ENCODE measurements at regions not wholly inside any gene's neighbourhood (a gene's known extent, or its start where the extent isn't known, plus 50 kb on each side); places are given as distances from the start of the nearest gene placed in this dataset.

DNA sequence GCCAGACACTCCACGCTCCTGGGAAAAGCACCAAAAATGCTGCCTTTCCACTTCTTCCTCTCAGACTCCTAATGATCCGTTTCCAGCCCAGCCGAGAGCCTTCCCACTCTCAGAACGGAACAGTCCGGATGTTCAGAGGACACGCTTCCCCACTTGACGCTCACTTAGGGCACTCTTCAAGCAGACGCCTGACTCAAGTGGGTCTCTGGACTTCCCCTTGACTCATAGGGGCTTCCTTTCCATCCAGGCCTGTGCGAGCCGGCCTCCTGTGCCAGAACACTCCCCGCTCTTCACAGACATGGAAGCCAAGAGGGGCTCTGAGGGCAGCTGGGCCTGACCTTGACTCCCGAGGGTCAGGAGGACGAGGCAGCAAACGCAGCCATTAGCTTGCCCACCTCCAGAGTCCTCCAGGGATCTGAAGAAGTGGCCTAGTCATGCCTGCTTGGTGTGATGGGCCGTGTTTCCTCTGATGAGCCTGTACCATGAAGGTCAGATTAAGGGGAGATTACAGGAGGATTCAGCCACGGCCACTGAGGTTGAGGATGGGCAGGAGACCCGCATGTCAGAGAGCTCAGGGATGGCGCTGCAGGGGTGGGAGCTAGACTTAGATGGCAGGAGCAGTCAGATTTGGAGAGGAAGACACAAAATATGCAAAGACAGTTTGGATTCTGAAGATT lies 114.7 kb upstream of the TLE3 start:
- DNase-seq (ENCODE audit: low read depth in 6 of 9, low spot score in 9 of 9): no peak
- 90% methylated on average over 18 of the region's 18 CpGs for WGBS
- Histone ChIP-seq H3K9me3 (ENCODE audit: control insufficient read depth in 2 of 2, insufficient read depth in 1 of 2, low read length in 1 of 2) (peaks cover 0 to 5% of the 10 kb centered on the region in 2 donors), H3K27me3 (ENCODE audit: control insufficient read depth in 2 of 2, insufficient read depth in 1 of 2, low read length in 1 of 2) (no peaks in the 10 kb centered on the region), H3K4me1 (ENCODE audit: control insufficient read depth in 2 of 2, insufficient read depth in 2 of 2, low read length in 2 of 2) (peaks cover 0 to 32% of the 10 kb centered on the region in 2 donors), H3K4me3 (ENCODE audit: low read length in 2 of 2) (no peak overlapping the region), H3K36me3 (ENCODE audit: control insufficient read depth in 2 of 2, insufficient read depth in 2 of 2, low read length in 1 of 2) (no peaks in the 10 kb centered on the region), H3K27ac (ENCODE audit: low read depth in 1 of 2, low read length in 1 of 2) (peak overlapping the region in 1 of 2 donors; percentile 46)

DNA sequence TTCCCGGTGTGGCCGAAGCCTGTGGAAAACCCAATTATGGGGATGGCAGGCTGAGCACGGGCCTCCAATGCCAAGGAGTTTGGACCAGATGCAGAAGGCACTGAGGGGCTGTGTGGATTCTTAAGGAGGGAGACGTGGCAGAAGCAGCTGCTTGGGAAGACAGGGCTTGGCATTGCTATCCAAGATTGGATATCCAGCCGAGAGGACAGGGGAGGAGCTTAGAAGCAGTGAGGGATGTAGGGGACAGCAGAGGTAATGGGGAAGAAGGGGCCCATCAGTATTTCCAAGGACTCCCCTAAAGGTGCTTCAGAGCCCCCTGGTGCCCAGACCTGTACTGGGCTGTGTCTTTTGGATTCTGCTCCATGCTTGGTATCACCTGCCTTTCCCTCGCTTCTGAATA lies 112.8 kb upstream of the TLE3 start:
- no peak for DNase-seq (ENCODE audit: low read depth in 6 of 9, low spot score in 9 of 9)
- H3K4me1 ChIP-seq (ENCODE audit: control insufficient read depth in 2 of 2, insufficient read depth in 2 of 2, low read length in 2 of 2): peaks cover 0 to 41% of the 10 kb centered on the region in 2 donors
- 95% methylated on average over 6 of the region's 6 CpGs for WGBS
- no peak overlapping the region for H3K27ac ChIP-seq (ENCODE audit: low read depth in 1 of 2, low read length in 1 of 2)
- H3K9me3 ChIP-seq (ENCODE audit: control insufficient read depth in 2 of 2, insufficient read depth in 1 of 2, low read length in 1 of 2): peaks cover 0 to 5% of the 10 kb centered on the region in 2 donors
- H3K4me3 ChIP-seq (ENCODE audit: low read length in 2 of 2): no peak overlapping the region
- no peaks in the 10 kb centered on the region for H3K36me3 ChIP-seq (ENCODE audit: control insufficient read depth in 2 of 2, insufficient read depth in 2 of 2, low read length in 1 of 2)
- H3K27me3 ChIP-seq (ENCODE audit: control insufficient read depth in 2 of 2, insufficient read depth in 1 of 2, low read length in 1 of 2): no peaks in the 10 kb centered on the region

DNA sequence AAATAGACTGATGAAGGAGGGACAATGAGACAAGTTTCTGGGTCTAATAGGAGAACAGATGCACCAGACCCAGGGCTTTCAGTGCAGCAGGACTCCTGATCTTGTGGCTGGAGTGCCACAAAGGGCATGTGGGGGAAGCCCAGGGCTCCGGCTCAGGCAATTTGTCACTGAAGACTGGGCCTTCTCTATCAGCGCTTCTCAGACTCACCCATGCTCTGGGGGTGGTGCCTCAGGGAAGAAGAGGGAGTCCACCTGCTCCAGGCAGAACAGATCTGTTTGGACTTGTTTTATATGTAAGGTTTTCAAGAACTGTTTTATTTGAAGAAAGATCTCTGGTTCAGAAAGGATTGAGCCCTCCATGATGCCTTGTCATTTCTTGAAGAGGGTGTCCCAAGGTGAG lies 112.4 kb upstream of the TLE3 start:
- no peak overlapping the region for H3K4me3 ChIP-seq (ENCODE audit: low read length in 2 of 2)
- H3K4me1 ChIP-seq (ENCODE audit: control insufficient read depth in 2 of 2, insufficient read depth in 2 of 2, low read length in 2 of 2): peaks cover 0 to 41% of the 10 kb centered on the region in 2 donors
- H3K9me3 ChIP-seq (ENCODE audit: control insufficient read depth in 2 of 2, insufficient read depth in 1 of 2, low read length in 1 of 2): peaks cover 0 to 5% of the 10 kb centered on the region in 2 donors
- DNase-seq (ENCODE audit: low read depth in 6 of 9, low spot score in 9 of 9): no peak
- no peak overlapping the region for H3K27ac ChIP-seq (ENCODE audit: low read depth in 1 of 2, low read length in 1 of 2)
- H3K36me3 ChIP-seq (ENCODE audit: control insufficient read depth in 2 of 2, insufficient read depth in 2 of 2, low read length in 1 of 2): no peaks in the 10 kb centered on the region
- WGBS: 92% methylated on average over 2 of the region's 2 CpGs
- no peaks in the 10 kb centered on the region for H3K27me3 ChIP-seq (ENCODE audit: control insufficient read depth in 2 of 2, insufficient read depth in 1 of 2, low read length in 1 of 2)

DNA sequence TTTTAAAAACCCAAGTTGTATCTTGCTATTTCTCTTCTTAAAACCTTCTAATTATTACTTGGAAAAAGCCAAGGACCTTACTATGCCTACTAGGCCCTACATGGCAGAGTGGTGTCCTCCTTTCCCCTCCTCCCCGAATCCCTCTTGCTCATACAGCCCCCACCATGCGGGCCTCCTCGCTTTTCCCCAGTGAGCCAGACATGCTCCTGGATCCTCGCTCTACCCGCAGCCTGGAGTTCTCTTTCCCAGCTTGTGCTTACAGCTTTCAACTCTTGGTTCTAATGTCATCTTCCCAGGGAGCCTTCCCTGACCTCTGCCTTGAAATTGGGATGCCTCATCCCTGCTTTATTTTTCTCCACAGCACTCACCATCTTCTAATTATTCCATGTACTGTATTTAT lies 111.8 kb upstream of the TLE3 start:
- no peak for DNase-seq (ENCODE audit: low read depth in 6 of 9, low spot score in 9 of 9)
- Histone ChIP-seq H3K9me3 (ENCODE audit: control insufficient read depth in 2 of 2, insufficient read depth in 1 of 2, low read length in 1 of 2) (peaks cover 0 to 5% of the 10 kb centered on the region in 2 donors), H3K27ac (ENCODE audit: low read depth in 1 of 2, low read length in 1 of 2) (no peak overlapping the region), H3K4me3 (ENCODE audit: low read length in 2 of 2) (no peak overlapping the region), H3K27me3 (ENCODE audit: control insufficient read depth in 2 of 2, insufficient read depth in 1 of 2, low read length in 1 of 2) (no peaks in the 10 kb centered on the region), H3K4me1 (ENCODE audit: control insufficient read depth in 2 of 2, insufficient read depth in 2 of 2, low read length in 2 of 2) (peaks cover 0 to 41% of the 10 kb centered on the region in 2 donors), H3K36me3 (ENCODE audit: control insufficient read depth in 2 of 2, insufficient read depth in 2 of 2, low read length in 1 of 2) (no peaks in the 10 kb centered on the region)
- 98% methylated on average over 5 of the region's 5 CpGs for WGBS

DNA sequence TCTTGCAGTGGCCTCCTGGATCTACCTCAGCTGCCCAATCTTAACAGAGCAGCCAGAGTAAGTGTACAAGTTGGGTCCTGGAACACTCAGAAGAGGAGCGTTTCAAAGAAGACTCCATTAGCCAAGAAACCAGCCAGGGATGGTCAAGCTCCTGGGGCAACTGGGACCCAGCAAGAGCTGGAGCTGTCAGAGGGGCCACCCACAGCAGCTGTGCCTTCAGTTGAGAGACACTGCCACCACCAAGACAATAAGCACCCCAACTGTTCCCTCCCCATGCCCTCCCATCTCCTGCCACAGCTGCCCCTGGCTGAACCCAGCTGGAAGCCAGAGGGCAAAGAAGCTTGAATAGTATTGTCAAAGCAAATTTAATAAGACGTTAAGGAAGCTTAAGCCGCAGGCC lies 110.6 kb upstream of the TLE3 start:
- H3K4me3 ChIP-seq (ENCODE audit: low read length in 2 of 2): no peak overlapping the region
- DNase-seq (ENCODE audit: low read depth in 6 of 9, low spot score in 9 of 9): no peak
- no peak overlapping the region for H3K27ac ChIP-seq (ENCODE audit: low read depth in 1 of 2, low read length in 1 of 2)
- H3K9me3 ChIP-seq (ENCODE audit: control insufficient read depth in 2 of 2, insufficient read depth in 1 of 2, low read length in 1 of 2): no peaks in the 10 kb centered on the region
- WGBS: 94% methylated on average over 3 of the region's 3 CpGs
- H3K4me1 ChIP-seq (ENCODE audit: control insufficient read depth in 2 of 2, insufficient read depth in 2 of 2, low read length in 2 of 2): peaks cover 0 to 32% of the 10 kb centered on the region in 2 donors
- no peaks in the 10 kb centered on the region for H3K27me3 ChIP-seq (ENCODE audit: control insufficient read depth in 2 of 2, insufficient read depth in 1 of 2, low read length in 1 of 2)
- H3K36me3 ChIP-seq (ENCODE audit: control insufficient read depth in 2 of 2, insufficient read depth in 2 of 2, low read length in 1 of 2): no peaks in the 10 kb centered on the region

DNA sequence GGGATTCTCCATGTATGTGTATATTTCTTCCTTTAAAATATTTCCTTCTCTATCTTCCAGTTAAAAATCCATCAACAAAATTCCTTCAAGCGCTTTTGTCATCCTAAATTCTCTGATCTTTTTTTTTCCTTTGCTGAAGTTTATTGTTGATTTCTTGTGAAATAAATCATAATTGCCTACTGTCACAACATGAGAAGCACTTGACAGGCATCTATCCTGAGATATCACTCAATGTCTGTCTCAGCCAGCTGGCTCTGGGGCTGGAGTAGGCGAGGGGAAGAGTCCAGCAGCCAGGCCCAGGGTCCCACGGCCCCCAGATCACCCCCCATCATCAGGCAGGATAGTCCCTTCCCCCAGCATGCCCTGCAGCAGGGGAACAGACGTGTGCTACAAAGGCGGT lies 109.0 kb upstream of the TLE3 start:
- no peak for DNase-seq (ENCODE audit: low read depth in 6 of 9, low spot score in 9 of 9)
- H3K36me3 ChIP-seq (ENCODE audit: control insufficient read depth in 2 of 2, insufficient read depth in 2 of 2, low read length in 1 of 2): no peaks in the 10 kb centered on the region
- WGBS: 93% methylated on average over 5 of the region's 5 CpGs
- peaks cover 0 to 24% of the 10 kb centered on the region in 2 donors for H3K4me1 ChIP-seq (ENCODE audit: control insufficient read depth in 2 of 2, insufficient read depth in 2 of 2, low read length in 2 of 2)
- H3K4me3 ChIP-seq (ENCODE audit: low read length in 2 of 2): no peak overlapping the region
- no peak overlapping the region for H3K27ac ChIP-seq (ENCODE audit: low read depth in 1 of 2, low read length in 1 of 2)
- no peaks in the 10 kb centered on the region for H3K9me3 ChIP-seq (ENCODE audit: control insufficient read depth in 2 of 2, insufficient read depth in 1 of 2, low read length in 1 of 2)
- no peaks in the 10 kb centered on the region for H3K27me3 ChIP-seq (ENCODE audit: control insufficient read depth in 2 of 2, insufficient read depth in 1 of 2, low read length in 1 of 2)

DNA sequence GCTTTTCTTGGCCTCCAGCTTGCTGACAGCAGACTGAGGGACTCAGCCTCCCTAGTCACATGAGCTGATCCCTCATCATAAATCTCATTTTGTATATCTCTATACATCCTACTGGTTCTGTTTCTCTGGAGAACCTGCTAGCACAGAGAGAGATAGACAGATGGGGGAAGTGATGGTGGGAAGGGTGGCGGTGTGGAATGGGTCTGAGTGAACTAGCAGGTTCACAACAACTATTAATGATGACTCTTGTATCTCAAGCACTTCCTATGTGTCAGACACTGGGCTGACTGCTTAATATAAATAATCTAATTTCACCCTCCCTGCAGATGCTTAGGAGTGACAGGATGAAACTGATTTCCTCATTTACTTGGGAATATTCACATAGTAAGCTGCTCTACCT lies 106.9 kb upstream of the TLE3 start:
- WGBS: 96% methylated on average over 1 of the region's 1 CpG

DNA sequence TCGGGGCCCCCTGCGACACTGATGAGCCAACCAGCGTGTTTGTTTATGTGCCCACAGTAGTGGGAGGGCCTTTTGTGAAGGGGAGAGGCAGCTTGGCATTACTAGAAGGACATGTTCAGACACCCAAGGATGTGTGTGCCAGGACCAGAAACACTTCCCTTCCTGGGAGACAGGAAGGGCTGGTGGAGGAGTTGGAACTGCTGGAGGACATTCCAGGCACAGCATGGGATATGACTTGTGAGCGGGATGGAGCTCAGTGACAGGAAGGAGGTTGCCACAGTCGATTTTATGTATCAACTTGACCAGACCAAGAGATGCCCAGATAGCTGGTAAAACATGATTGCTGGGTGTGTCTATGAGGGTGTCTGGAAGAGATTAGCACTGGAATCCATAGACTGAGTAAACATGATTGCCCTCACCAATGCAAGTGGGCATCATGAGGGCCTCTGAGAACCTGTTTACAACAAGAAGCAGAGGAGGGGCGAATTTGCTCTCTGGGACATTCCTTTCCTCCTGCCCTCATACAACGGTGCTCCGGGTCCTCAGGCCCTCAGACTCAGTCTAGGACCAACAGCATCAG lies 106.4 kb upstream of the TLE3 start:
- DNase-seq (ENCODE audit: low read depth in 6 of 9, low spot score in 9 of 9): no peak
- Histone ChIP-seq H3K27ac (ENCODE audit: low read depth in 1 of 2, low read length in 1 of 2) (no peak overlapping the region), H3K27me3 (ENCODE audit: control insufficient read depth in 2 of 2, insufficient read depth in 1 of 2, low read length in 1 of 2) (no peaks in the 10 kb centered on the region)

More for the DNA sequence above, 106.9 kb upstream of the TLE3 start:
- Histone ChIP-seq H3K27me3 (ENCODE audit: control insufficient read depth in 2 of 2, insufficient read depth in 1 of 2, low read length in 1 of 2) (no peaks in the 10 kb centered on the region), H3K9me3 (ENCODE audit: control insufficient read depth in 2 of 2, insufficient read depth in 1 of 2, low read length in 1 of 2) (no peaks in the 10 kb centered on the region), H3K4me1 (ENCODE audit: control insufficient read depth in 2 of 2, insufficient read depth in 2 of 2, low read length in 2 of 2) (peaks cover 0 to 16% of the 10 kb centered on the region in 2 donors), H3K27ac (ENCODE audit: low read depth in 1 of 2, low read length in 1 of 2) (no peak overlapping the region), H3K4me3 (ENCODE audit: low read length in 2 of 2) (no peak overlapping the region), H3K36me3 (ENCODE audit: control insufficient read depth in 2 of 2, insufficient read depth in 2 of 2, low read length in 1 of 2) (no peaks in the 10 kb centered on the region)
- no peak for DNase-seq (ENCODE audit: low read depth in 6 of 9, low spot score in 9 of 9)

DNA sequence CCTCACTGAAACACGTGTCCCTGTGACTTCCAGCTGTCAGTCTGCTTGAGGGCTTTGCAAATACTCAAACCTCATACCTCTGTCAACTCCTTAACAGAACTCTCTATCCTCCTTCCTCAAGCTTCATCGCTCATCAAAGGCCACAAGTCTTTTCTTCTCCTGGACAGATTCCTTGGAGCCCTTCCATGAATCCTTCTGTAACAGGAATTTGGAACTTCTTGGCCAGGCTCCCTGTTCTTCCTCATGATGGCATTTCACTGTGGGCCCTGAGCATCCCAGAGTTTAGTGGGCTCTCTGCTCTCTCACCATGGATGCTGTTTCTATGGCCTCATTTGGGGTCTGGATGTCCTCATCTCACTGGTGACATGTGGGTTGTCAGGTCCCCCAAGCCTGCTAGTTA lies 105.0 kb upstream of the TLE3 start:
- Histone ChIP-seq H3K27me3 (ENCODE audit: control insufficient read depth in 2 of 2, insufficient read depth in 1 of 2, low read length in 1 of 2) (no peaks in the 10 kb centered on the region), H3K4me3 (ENCODE audit: low read length in 2 of 2) (no peak overlapping the region), H3K4me1 (ENCODE audit: control insufficient read depth in 2 of 2, insufficient read depth in 2 of 2, low read length in 2 of 2) (peaks cover 0 to 26% of the 10 kb centered on the region in 2 donors), H3K27ac (ENCODE audit: low read depth in 1 of 2, low read length in 1 of 2) (no peak overlapping the region), H3K9me3 (ENCODE audit: control insufficient read depth in 2 of 2, insufficient read depth in 1 of 2, low read length in 1 of 2) (no peaks in the 10 kb centered on the region), H3K36me3 (ENCODE audit: control insufficient read depth in 2 of 2, insufficient read depth in 2 of 2, low read length in 1 of 2) (no peaks in the 10 kb centered on the region)
- no peak for DNase-seq (ENCODE audit: low read depth in 6 of 9, low spot score in 9 of 9)
- WGBS: 75% methylated on average over 2 of the region's 2 CpGs

More for the DNA sequence above, 106.4 kb upstream of the TLE3 start:
- WGBS: 97% methylated on average over 8 of the region's 8 CpGs
- Histone ChIP-seq H3K9me3 (ENCODE audit: control insufficient read depth in 2 of 2, insufficient read depth in 1 of 2, low read length in 1 of 2) (no peaks in the 10 kb centered on the region), H3K4me3 (ENCODE audit: low read length in 2 of 2) (no peak overlapping the region), H3K36me3 (ENCODE audit: control insufficient read depth in 2 of 2, insufficient read depth in 2 of 2, low read length in 1 of 2) (no peaks in the 10 kb centered on the region), H3K4me1 (ENCODE audit: control insufficient read depth in 2 of 2, insufficient read depth in 2 of 2, low read length in 2 of 2) (peaks cover 0 to 21% of the 10 kb centered on the region in 2 donors)

All from thymus (tissue), 11 donors.